Panc1 (cell line): ENCODE measurements at regions not wholly inside any gene's neighbourhood (a gene's known extent, or its start where the extent isn't known, plus 50 kb on each side); places are given as distances from the start of the nearest gene placed in this dataset.

Experiments used
- ATAC-seq: fragments of 200-7000 bp; cut with Tn5 transposase; 2 replicates; pipeline ENCODE4 v1.9.1; 2020; ENCODE audit warnings: mild to moderate bottlenecking, moderate library complexity
- BruUV-seq: library from RNA; stranded (reverse); fragments of 400-500 nt; replicated peaks from 2 replicates; lab custom pipeline; 2021; lab: Mats Ljungman, UMichigan
- CTCF ChIA-PET: fragments of 300-600 bp; sonication (Branson Sonifier 250); formaldehyde crosslinking; loops from one replicate; lab custom pipeline; 2022; ENCODE audit warnings: antibody characterized with exemption; lab: Charles Lee
- POLR2A ChIA-PET: fragments of 300-600 bp; sonication (Branson Sonifier 250); formaldehyde crosslinking; loops from one replicate; lab custom pipeline; 2022; ENCODE audit warnings: antibody characterized with exemption; lab: Charles Lee
- DNase-seq: peaks from one replicate; pipeline ENCODE4 v3.0.0-alpha.2; 2010; ENCODE audit warnings: low read depth, low spot score
- H3K27ac ChIP-seq: 2 replicates; pipeline ENCODE4 v1.5.1; 2011; ENCODE audit warnings: mild to moderate bottlenecking, low read length, inconsistent platforms
- H3K27me3 ChIP-seq: fragments of 200-500 bp; sonication (Bioruptor generic); 2 replicates; pipeline ENCODE4 v1.6.0; 2014; ENCODE audit warnings: low read length, inconsistent platforms; ENCODE audit not compliant: control insufficient read depth, insufficient read depth
- H3K36me3 ChIP-seq: fragments of 200-500 bp; sonication (Bioruptor generic); 2 replicates; pipeline ENCODE4 v1.5.1; 2014; ENCODE audit warnings: inconsistent platforms, mild to moderate bottlenecking, low read length, moderate library complexity; ENCODE audit not compliant: control insufficient read depth, insufficient read depth
- H3K4me1 ChIP-seq: 2 replicates; pipeline ENCODE4 v1.5.1; 2011; ENCODE audit warnings: inconsistent platforms, mild to moderate bottlenecking, low read length, moderate library complexity; ENCODE audit not compliant: control insufficient read depth, insufficient read depth
- H3K4me3 ChIP-seq, 2 experiments: 2 replicates each; pipeline ENCODE4 v1.5.1; 2011 to 2012; ENCODE audit warnings: low read depth in 2 of 2, low read length in 2 of 2, mild to moderate bottlenecking in 2 of 2, inconsistent platforms in 1 of 2, moderate library complexity in 1 of 2
- H3K9me3 ChIP-seq: fragments of 200-500 bp; sonication (Bioruptor generic); 2 replicates; pipeline ENCODE4 v1.5.1; 2014; ENCODE audit warnings: low read depth, mild to moderate bottlenecking, inconsistent platforms, low read length, moderate library complexity; ENCODE audit not compliant: control insufficient read depth, insufficient read depth
- POLR2AphosphoS5 ChIP-seq: IDR thresholded peaks from 2 replicates; pipeline ENCODE4 v1.6.1; 2012; ENCODE audit warnings: mild to moderate bottlenecking, low read depth, low read length, moderate library complexity
- SIN3A ChIP-seq: IDR thresholded peaks from 2 replicates; pipeline ENCODE4 v1.6.1; 2012; ENCODE audit warnings: low read depth, mild to moderate bottlenecking, low read length, moderate library complexity, borderline replicate concordance; ENCODE audit not compliant: insufficient read depth
- TCF7L2 ChIP-seq: IDR thresholded peaks from 2 replicates; pipeline ENCODE4 v1.6.1; 2011; ENCODE audit warnings: mild to moderate bottlenecking, low read depth, low read length, inconsistent platforms
- in situ Hi-C: cut with HindIII; loops from 2 replicates; pipeline ENCODE4 v1.10.0; 2016; ENCODE audit warnings: low sequenced_read_pairs, low pct_unique_long_range_greater_than_20kb
- intact Hi-C: fragments of 100-400 bp; cut with micrococcal nuclease; formaldehyde crosslinking; loops from one replicate; pipeline ENCODE4 v1.10.0; 2022; ENCODE audit not compliant: unreplicated experiment
- TF ChIP-seq, protein P1 (sequence below), 2 experiments: IDR thresholded peaks; 2 replicates each; pipeline ENCODE4 v1.6.1; 2011 to 2012; ENCODE audit warnings: low read depth in 2 of 2, control low read depth in 1 of 2, low read length in 1 of 2, mild to moderate bottlenecking in 1 of 2, moderate library complexity in 1 of 2; ENCODE audit not compliant: insufficient read depth in 1 of 2
- TF ChIP-seq, protein P2 (sequence below): fragments of 450-650 bp; IDR thresholded peaks from 2 replicates; pipeline ENCODE4 v1.5.1; 2017; ENCODE audit warnings: mild to moderate bottlenecking

DNA sequence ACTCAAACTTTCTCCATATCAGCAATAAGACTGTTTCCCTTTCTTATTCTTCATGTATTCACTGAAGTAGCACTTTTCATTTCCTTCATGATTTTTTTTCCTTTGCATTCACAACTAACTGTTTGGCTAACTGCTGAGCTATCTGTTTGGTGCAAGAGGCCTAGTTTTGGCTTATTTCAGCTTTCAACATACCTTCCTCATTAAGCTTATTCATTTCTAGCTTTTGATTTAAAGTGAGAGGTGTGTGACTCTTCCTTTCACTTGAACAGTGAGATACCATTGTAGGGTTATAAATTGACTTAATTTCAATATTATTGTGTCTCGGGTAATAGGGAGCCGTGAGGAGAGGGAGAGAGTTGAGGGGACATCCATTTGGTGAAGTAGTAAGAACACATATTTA is 262.0 kb upstream of the PREP start:
- ChIA-PET CTCF (interaction anchor here (0.6 kb wide), 1 partner anchor 109 kb away, joined by 3 read pairs; no protein-coding TSS in a partner anchor), POLR2A (no interaction called here)
- Histone ChIP-seq H3K4me3 (no peak overlapping the region), H3K4me1 (no peaks in the 10 kb centered on the region), H3K9me3 (no peaks in the 10 kb centered on the region), H3K27me3 (no peaks in the 10 kb centered on the region), H3K36me3 (no peaks in the 10 kb centered on the region), H3K27ac (no peak overlapping the region; the same call in 1 of the 2 replicates)
- in situ Hi-C loops = no loop called here
- ATAC-seq = no peak
- intact Hi-C loops = no loop called here
- BruUV-seq = no TSS peak
- TF ChIP-seq, protein P1, sequence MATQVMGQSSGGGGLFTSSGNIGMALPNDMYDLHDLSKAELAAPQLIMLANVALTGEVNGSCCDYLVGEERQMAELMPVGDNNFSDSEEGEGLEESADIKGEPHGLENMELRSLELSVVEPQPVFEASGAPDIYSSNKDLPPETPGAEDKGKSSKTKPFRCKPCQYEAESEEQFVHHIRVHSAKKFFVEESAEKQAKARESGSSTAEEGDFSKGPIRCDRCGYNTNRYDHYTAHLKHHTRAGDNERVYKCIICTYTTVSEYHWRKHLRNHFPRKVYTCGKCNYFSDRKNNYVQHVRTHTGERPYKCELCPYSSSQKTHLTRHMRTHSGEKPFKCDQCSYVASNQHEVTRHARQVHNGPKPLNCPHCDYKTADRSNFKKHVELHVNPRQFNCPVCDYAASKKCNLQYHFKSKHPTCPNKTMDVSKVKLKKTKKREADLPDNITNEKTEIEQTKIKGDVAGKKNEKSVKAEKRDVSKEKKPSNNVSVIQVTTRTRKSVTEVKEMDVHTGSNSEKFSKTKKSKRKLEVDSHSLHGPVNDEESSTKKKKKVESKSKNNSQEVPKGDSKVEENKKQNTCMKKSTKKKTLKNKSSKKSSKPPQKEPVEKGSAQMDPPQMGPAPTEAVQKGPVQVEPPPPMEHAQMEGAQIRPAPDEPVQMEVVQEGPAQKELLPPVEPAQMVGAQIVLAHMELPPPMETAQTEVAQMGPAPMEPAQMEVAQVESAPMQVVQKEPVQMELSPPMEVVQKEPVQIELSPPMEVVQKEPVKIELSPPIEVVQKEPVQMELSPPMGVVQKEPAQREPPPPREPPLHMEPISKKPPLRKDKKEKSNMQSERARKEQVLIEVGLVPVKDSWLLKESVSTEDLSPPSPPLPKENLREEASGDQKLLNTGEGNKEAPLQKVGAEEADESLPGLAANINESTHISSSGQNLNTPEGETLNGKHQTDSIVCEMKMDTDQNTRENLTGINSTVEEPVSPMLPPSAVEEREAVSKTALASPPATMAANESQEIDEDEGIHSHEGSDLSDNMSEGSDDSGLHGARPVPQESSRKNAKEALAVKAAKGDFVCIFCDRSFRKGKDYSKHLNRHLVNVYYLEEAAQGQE (IDR thresholded peaks at IDR 0.05; ENCODE audit: insufficient read depth in 1 of 2, low read depth in 2 of 2, low read length in 1 of 2) = no peak
- TF ChIP-seq POLR2AphosphoS5 = no peak
- no peak for DNase-seq

DNA sequence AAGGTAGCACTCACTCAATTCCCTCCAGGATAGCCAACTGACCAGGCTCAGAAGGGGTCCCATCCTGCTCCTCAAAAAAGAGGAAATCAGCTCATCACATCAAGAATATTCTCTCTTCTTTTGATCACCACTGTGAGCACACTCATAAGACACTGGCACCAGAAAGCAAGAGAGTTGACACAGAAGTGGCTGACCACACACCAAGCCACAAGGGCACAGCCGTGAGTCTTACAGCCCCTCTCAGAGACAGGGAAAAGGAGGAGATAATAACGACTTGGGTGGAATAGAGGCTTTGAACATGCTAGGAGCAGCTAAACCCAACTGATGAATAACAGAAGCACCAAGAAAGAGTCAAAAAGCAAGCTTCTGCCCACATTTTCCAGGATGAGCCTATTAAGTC is 249.1 kb upstream of the PREP start:
- DNase-seq = no peak
- ChIA-PET CTCF (no interaction called here), POLR2A (no interaction called here)
- Histone ChIP-seq H3K4me1 (no peaks in the 10 kb centered on the region), H3K9me3 (no peaks in the 10 kb centered on the region), H3K27ac (no peak overlapping the region), H3K27me3 (no peaks in the 10 kb centered on the region), H3K4me3 (no peak overlapping the region), H3K36me3 (no peaks in the 10 kb centered on the region)
- TF ChIP-seq, protein P2, sequence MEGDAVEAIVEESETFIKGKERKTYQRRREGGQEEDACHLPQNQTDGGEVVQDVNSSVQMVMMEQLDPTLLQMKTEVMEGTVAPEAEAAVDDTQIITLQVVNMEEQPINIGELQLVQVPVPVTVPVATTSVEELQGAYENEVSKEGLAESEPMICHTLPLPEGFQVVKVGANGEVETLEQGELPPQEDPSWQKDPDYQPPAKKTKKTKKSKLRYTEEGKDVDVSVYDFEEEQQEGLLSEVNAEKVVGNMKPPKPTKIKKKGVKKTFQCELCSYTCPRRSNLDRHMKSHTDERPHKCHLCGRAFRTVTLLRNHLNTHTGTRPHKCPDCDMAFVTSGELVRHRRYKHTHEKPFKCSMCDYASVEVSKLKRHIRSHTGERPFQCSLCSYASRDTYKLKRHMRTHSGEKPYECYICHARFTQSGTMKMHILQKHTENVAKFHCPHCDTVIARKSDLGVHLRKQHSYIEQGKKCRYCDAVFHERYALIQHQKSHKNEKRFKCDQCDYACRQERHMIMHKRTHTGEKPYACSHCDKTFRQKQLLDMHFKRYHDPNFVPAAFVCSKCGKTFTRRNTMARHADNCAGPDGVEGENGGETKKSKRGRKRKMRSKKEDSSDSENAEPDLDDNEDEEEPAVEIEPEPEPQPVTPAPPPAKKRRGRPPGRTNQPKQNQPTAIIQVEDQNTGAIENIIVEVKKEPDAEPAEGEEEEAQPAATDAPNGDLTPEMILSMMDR = no peak
- TF ChIP-seq POLR2AphosphoS5 = no peak
- TF ChIP-seq TCF7L2 = no peak
- TF ChIP-seq, protein P1 (IDR thresholded peaks at IDR 0.05; ENCODE audit: insufficient read depth in 1 of 2, low read depth in 2 of 2, low read length in 1 of 2) = no peak
- no peak for TF ChIP-seq SIN3A
- intact Hi-C loops = no loop called here
- in situ Hi-C loops = no loop called here
- BruUV-seq = no TSS peak
- no peak for ATAC-seq
